Fibroblast of lung (primary cell): ENCODE measurements at regions not wholly inside any gene's neighbourhood (a gene's known extent, or its start where the extent isn't known, plus 50 kb on each side); places are given as distances from the start of the nearest gene placed in this dataset.
"Not testable (repeated sequence)": the region's sequence is repeated elsewhere in the genome, so short reads cannot be mapped to it uniquely, and the experiment has no call there.

Experiments used
- EZH2 ChIP-seq: IDR thresholded peaks from 2 replicates; pipeline ENCODE4 v1.5.1; 2012; ENCODE audit warnings: low read length, control low read depth, mild to moderate bottlenecking; ENCODE audit errors: missing control alignments
- TF ChIP-seq, protein P1 (sequence below), 2 donors: IDR thresholded peaks in 1 of 2; conservative IDR thresholded peaks in 1 of 2; 1 replicate in 1 of 2; 2 replicates in 1 of 2; pipeline ENCODE4 v1.5.1; 2011 to 2012; ENCODE audit warnings: low read length in 2 of 2, control low read depth in 1 of 2, inconsistent platforms in 1 of 2, low read depth in 1 of 2, mild to moderate bottlenecking in 1 of 2

DNA sequence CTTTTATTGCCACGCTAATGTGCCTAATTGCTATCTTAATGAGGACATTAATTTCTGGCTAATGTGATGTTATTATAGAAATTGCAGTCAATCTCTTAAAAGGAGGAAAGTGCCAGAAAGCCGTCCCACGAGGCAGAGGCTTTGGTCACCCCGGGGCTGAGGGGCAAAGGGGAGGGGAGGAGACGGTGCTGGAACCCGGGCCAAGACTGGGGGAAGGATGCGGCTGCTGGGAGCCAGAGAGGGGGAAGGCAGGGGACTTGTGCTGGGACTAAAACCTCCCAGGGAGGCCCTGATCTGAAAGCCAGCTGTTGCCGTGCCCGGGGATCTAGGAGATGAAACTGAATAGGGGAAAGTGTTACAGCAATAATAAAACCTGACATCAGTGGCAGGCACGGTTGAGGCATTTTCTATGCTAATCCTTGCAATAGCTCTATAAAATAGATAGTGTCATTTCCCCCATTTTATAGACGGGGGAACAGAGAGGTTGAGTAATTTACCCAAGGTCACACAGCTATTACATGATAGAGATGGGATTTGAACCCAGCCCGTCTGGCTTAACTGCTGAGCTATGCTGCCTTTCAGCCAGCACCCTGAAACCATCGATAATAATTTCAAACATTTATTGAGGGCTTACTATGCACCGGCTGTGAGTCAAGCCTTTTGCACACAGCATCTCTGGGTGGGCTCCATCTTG, 83.2 kb upstream of the ADGRE5 start:
- TF ChIP-seq, protein P1, sequence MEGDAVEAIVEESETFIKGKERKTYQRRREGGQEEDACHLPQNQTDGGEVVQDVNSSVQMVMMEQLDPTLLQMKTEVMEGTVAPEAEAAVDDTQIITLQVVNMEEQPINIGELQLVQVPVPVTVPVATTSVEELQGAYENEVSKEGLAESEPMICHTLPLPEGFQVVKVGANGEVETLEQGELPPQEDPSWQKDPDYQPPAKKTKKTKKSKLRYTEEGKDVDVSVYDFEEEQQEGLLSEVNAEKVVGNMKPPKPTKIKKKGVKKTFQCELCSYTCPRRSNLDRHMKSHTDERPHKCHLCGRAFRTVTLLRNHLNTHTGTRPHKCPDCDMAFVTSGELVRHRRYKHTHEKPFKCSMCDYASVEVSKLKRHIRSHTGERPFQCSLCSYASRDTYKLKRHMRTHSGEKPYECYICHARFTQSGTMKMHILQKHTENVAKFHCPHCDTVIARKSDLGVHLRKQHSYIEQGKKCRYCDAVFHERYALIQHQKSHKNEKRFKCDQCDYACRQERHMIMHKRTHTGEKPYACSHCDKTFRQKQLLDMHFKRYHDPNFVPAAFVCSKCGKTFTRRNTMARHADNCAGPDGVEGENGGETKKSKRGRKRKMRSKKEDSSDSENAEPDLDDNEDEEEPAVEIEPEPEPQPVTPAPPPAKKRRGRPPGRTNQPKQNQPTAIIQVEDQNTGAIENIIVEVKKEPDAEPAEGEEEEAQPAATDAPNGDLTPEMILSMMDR (conservative IDR thresholded peaks at IDR 0.05 in 1 of 2, IDR thresholded peaks at IDR 0.05 in 1 of 2; ENCODE audit: low read depth in 1 of 2, low read length in 2 of 2): not testable (repeated sequence)
- TF ChIP-seq EZH2: not testable (repeated sequence)
